ENCODE measurements at regions not wholly inside any gene's neighbourhood (a gene's known extent, or its start where the extent isn't known, plus 50 kb on each side); places are given as distances from the start of the nearest gene placed in this dataset.

GRCh38 chr15:29449136-29449535, 179.5 kb upstream of the NSMCE3 start:
- Histone ChIP-seq H3K27me3 (no peaks in the 10 kb centered on the region), H3K9me3 (no peaks in the 10 kb centered on the region), H3K4me3 (no peak overlapping the region), H3K4me1 (no peaks in the 10 kb centered on the region), H3K36me3 (no peaks in the 10 kb centered on the region), H3K27ac (no peak overlapping the region)
- no peak for DNase-seq
- intact Hi-C loops (cut with DNase I; ENCODE audit: low total_unique reads): no loop called here
- no peak for TF ChIP-seq POLR2A (IDR thresholded peaks at IDR 0.05)
- TF ChIP-seq, protein P1, sequence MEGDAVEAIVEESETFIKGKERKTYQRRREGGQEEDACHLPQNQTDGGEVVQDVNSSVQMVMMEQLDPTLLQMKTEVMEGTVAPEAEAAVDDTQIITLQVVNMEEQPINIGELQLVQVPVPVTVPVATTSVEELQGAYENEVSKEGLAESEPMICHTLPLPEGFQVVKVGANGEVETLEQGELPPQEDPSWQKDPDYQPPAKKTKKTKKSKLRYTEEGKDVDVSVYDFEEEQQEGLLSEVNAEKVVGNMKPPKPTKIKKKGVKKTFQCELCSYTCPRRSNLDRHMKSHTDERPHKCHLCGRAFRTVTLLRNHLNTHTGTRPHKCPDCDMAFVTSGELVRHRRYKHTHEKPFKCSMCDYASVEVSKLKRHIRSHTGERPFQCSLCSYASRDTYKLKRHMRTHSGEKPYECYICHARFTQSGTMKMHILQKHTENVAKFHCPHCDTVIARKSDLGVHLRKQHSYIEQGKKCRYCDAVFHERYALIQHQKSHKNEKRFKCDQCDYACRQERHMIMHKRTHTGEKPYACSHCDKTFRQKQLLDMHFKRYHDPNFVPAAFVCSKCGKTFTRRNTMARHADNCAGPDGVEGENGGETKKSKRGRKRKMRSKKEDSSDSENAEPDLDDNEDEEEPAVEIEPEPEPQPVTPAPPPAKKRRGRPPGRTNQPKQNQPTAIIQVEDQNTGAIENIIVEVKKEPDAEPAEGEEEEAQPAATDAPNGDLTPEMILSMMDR (IDR thresholded peaks at IDR 0.05): no peak

DNA sequence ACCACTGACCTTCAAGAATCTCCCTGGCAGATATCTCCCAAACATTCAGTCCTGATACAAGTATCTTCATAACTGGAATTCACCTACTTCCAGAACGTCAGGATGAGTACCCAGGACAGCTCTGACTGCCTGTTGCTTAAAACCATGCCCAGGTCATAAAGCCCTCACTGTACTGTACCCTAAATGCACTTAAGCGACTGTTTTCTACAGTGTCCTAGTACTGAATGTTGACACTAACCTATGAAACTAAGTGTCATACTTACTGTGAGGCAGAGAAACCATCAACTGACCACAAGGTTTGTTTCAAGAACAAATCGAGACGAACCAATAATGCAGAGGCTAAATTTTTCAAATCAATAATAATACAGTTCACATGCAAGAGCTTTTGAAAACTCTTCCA, 178.7 kb upstream of the NSMCE3 start:
- no peak for TF ChIP-seq POLR2A (IDR thresholded peaks at IDR 0.05)
- intact Hi-C loops (cut with DNase I; ENCODE audit: low total_unique reads): no loop called here
- Histone ChIP-seq H3K4me1 (no peaks in the 10 kb centered on the region), H3K9me3 (no peaks in the 10 kb centered on the region), H3K4me3 (no peak overlapping the region), H3K36me3 (no peaks in the 10 kb centered on the region), H3K27me3 (no peaks in the 10 kb centered on the region), H3K27ac (no peak overlapping the region)
- no peak for DNase-seq

DNA sequence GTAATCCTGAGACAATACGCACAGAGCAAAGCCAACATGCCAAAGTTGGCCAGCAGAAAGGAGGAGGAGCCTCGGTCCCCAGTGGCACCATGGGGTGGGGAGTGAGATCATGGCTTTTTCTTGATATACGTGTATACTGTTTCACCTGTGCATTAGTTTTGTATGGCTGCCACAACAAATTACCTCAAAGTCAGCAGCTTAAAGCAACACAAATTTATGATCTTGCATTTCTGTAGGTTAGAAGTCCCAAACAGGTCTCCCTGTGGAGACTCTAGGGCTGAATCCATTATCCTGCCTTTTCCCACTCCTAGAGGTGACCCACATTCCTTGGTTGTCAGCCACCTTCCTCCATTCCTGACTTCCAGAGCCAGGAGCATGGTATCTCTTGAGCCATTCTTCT, 176.9 kb upstream of the NSMCE3 start:
- H3K9me3 ChIP-seq: no peaks in the 10 kb centered on the region
- no peak overlapping the region for H3K27ac ChIP-seq
- TF ChIP-seq POLR2A (IDR thresholded peaks at IDR 0.05): no peak
- TF ChIP-seq, protein P1 (IDR thresholded peaks at IDR 0.05): no peak
- no peak for DNase-seq
- no peaks in the 10 kb centered on the region for H3K27me3 ChIP-seq
- no peaks in the 10 kb centered on the region for H3K36me3 ChIP-seq
- intact Hi-C loops (cut with DNase I; ENCODE audit: low total_unique reads): no loop called here
- no peak overlapping the region for H3K4me3 ChIP-seq
- no peaks in the 10 kb centered on the region for H3K4me1 ChIP-seq

DNA sequence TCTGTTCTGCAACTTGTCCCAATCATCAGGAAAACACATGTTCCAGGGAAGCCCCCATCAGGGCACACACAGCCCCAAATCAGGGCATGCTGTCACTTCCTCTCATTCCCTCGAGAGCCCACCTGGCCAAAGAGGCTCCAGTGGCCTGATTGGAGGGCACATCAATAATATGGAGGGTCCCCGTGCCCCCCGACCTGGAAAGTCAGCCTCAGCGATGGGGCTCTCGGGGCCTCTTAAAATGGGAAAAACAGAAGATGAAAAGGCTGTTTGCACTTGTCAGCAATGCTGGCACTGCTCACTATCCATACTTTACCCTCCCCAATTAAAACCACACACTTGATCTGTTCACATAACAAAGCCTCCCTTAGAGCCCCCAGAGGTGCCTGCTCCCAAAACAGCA, 172.9 kb upstream of the NSMCE3 start:
- Histone ChIP-seq H3K27me3 (no peaks in the 10 kb centered on the region), H3K4me3 (no peak overlapping the region), H3K9me3 (no peaks in the 10 kb centered on the region), H3K36me3 (no peaks in the 10 kb centered on the region), H3K27ac (no peak overlapping the region), H3K4me1 (no peaks in the 10 kb centered on the region)
- no peak for DNase-seq
- intact Hi-C loops (cut with DNase I; ENCODE audit: low total_unique reads): no loop called here
- TF ChIP-seq, protein P1 (IDR thresholded peaks at IDR 0.05): no peak
- TF ChIP-seq POLR2A (IDR thresholded peaks at IDR 0.05): no peak

DNA sequence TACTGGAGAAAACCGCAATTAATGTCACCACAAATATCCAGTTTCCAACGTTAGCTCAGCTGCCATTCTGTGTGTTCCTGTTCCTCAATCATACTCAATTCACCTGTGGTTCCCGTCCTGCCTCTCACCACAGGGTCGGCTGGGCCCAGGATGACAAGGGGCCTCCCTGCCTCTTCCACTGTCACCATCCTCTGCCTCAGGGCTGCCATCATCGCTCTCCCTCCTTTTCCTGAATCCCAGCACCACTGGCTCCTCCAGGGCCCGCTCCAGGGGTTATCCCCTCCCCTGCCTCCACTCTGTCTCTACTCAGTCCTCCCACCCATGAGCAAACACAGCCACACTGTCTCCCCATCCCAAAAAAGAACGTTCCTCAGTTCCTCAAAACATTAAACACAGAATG, 170.9 kb upstream of the NSMCE3 start:
- no peaks in the 10 kb centered on the region for H3K27me3 ChIP-seq
- H3K4me3 ChIP-seq: no peak overlapping the region
- intact Hi-C loops (cut with DNase I; ENCODE audit: low total_unique reads): no loop called here
- no peaks in the 10 kb centered on the region for H3K9me3 ChIP-seq
- H3K27ac ChIP-seq: no peak overlapping the region
- no peaks in the 10 kb centered on the region for H3K36me3 ChIP-seq
- TF ChIP-seq, protein P1 (IDR thresholded peaks at IDR 0.05): no peak
- TF ChIP-seq POLR2A (IDR thresholded peaks at IDR 0.05): no peak
- H3K4me1 ChIP-seq: no peaks in the 10 kb centered on the region
- DNase-seq: no peak

DNA sequence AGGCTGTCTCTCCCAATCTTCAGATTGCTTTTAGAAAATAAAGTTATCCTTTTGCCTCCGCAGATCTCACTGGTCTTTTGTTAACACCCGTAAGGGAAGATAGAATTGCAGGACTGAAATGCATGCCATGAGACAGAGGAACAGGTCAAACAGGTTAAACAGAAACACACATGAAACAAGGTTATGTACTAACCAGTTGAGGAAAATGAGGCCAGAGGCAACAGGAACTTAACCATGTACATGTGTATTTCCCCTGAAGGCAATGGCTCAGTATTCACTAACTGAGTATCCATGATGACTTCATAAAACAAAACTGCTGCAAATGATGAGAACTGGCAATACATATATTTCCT, 169.1 kb upstream of the NSMCE3 start:
- Histone ChIP-seq H3K27me3 (no peaks in the 10 kb centered on the region), H3K4me3 (no peak overlapping the region), H3K36me3 (no peaks in the 10 kb centered on the region), H3K9me3 (no peaks in the 10 kb centered on the region), H3K27ac (no peak overlapping the region), H3K4me1 (no peaks in the 10 kb centered on the region)
- intact Hi-C loops (cut with DNase I; ENCODE audit: low total_unique reads): no loop called here
- TF ChIP-seq, protein P1 (IDR thresholded peaks at IDR 0.05): no peak
- no peak for TF ChIP-seq POLR2A (IDR thresholded peaks at IDR 0.05)
- no peak for DNase-seq
